Subcutaneous abdominal adipose tissue (tissue), 5 donors: ENCODE measurements at regions not wholly inside any gene's neighbourhood (a gene's known extent, or its start where the extent isn't known, plus 50 kb on each side); places are given as distances from the start of the nearest gene placed in this dataset.

Experiments
- H3K27ac ChIP-seq: one replicate; pipeline ENCODE4 v1.7.0; 2013; ENCODE audit warnings: low read depth, mild to moderate bottlenecking, inconsistent platforms, low read length, moderate library complexity
- H3K27me3 ChIP-seq, 5 donors: one replicate each; pipeline ENCODE4 v1.7.0; 2013; ENCODE audit warnings: low read length in 5 of 5, inconsistent platforms in 1 of 5; ENCODE audit not compliant: control insufficient read depth in 5 of 5, insufficient read depth in 4 of 5
- H3K36me3 ChIP-seq, 5 donors: one replicate each; pipeline ENCODE4 v1.7.0; 2013; ENCODE audit warnings: low read length in 5 of 5; ENCODE audit not compliant: control insufficient read depth in 5 of 5, insufficient read depth in 5 of 5
- H3K4me1 ChIP-seq, 5 donors: one replicate each; pipeline ENCODE4 v1.7.0; 2013; ENCODE audit warnings: low read length in 5 of 5, mild to moderate bottlenecking in 3 of 5, moderate library complexity in 1 of 5; ENCODE audit not compliant: control insufficient read depth in 5 of 5, insufficient read depth in 5 of 5
- H3K4me3 ChIP-seq, 5 donors: one replicate each; pipeline ENCODE4 v1.7.0; 2013; ENCODE audit warnings: low read length in 5 of 5, low read depth in 1 of 5
- H3K9ac ChIP-seq, 5 donors: one replicate each; pipeline ENCODE4 v1.7.0; 2013; ENCODE audit warnings: low read length in 5 of 5, mild to moderate bottlenecking in 4 of 5, moderate library complexity in 3 of 5
- H3K9me3 ChIP-seq, 5 donors: one replicate each; pipeline ENCODE4 v1.7.0; 2013; ENCODE audit warnings: low read length in 5 of 5; ENCODE audit not compliant: control insufficient read depth in 5 of 5
- donor health status: healthy.
- donor health status: healthy.
- donor health status: healthy.
- donor health status: healthy.
- donor health status: healthy.

GRCh38 chr18:1929720-1930119, 641.6 kb downstream of the METTL4 start:
- no peak overlapping the region for H3K4me3 ChIP-seq
- no peaks in the 10 kb centered on the region for H3K9me3 ChIP-seq
- H3K27ac ChIP-seq: no peak overlapping the region
- H3K4me1 ChIP-seq: peaks cover 0 to 9% (median 0%) of the 10 kb centered on the region in 5 donors
- no peaks in the 10 kb centered on the region for H3K27me3 ChIP-seq
- no peak overlapping the region for H3K9ac ChIP-seq
- H3K36me3 ChIP-seq: no peaks in the 10 kb centered on the region

GRCh38 chr18:1930291-1931270, 640.7 kb downstream of the METTL4 start:
- no peaks in the 10 kb centered on the region for H3K9me3 ChIP-seq
- no peaks in the 10 kb centered on the region for H3K36me3 ChIP-seq
- no peak overlapping the region for H3K9ac ChIP-seq
- no peak overlapping the region for H3K27ac ChIP-seq
- no peak overlapping the region for H3K4me3 ChIP-seq
- H3K4me1 ChIP-seq: peaks cover 0 to 9% (median 0%) of the 10 kb centered on the region in 5 donors
- H3K27me3 ChIP-seq: no peaks in the 10 kb centered on the region

- Histone ChIP-seq H3K36me3 (no peaks in the 10 kb centered on the region), H3K4me1 (no peaks in the 10 kb centered on the region), H3K4me3 (no peak overlapping the region), H3K27me3 (no peaks in the 10 kb centered on the region), H3K27ac (no peak overlapping the region), H3K9me3 (no peaks in the 10 kb centered on the region), H3K9ac (no peak overlapping the region)
Measured at GRCh38 chr18:1952486-1952885, 618.8 kb downstream of the METTL4 start.

- H3K4me1 ChIP-seq: no peaks in the 10 kb centered on the region
- no peaks in the 10 kb centered on the region for H3K27me3 ChIP-seq
- no peaks in the 10 kb centered on the region for H3K9me3 ChIP-seq
- no peak overlapping the region for H3K9ac ChIP-seq
- H3K4me3 ChIP-seq: no peak overlapping the region
- H3K27ac ChIP-seq: no peak overlapping the region
- H3K36me3 ChIP-seq: no peaks in the 10 kb centered on the region
Measured at GRCh38 chr18:1954583-1955312, 616.6 kb downstream of the METTL4 start.

- no peak overlapping the region for H3K4me3 ChIP-seq
Measured at GRCh38 chr18:1958798-1959197, 612.5 kb downstream of the METTL4 start.

GRCh38 chr18:1965016-1965415, 606.3 kb downstream of the METTL4 start:
- no peak overlapping the region for H3K27ac ChIP-seq
- no peak overlapping the region for H3K9ac ChIP-seq
- H3K27me3 ChIP-seq: no peaks in the 10 kb centered on the region
- H3K4me1 ChIP-seq: no peaks in the 10 kb centered on the region
- no peaks in the 10 kb centered on the region for H3K9me3 ChIP-seq
- no peak overlapping the region for H3K4me3 ChIP-seq
- no peaks in the 10 kb centered on the region for H3K36me3 ChIP-seq

More at GRCh38 chr18:1958798-1959197, 612.5 kb downstream of the METTL4 start:
- Histone ChIP-seq H3K36me3 (no peaks in the 10 kb centered on the region), H3K9me3 (no peaks in the 10 kb centered on the region), H3K4me1 (no peaks in the 10 kb centered on the region), H3K27me3 (no peaks in the 10 kb centered on the region), H3K9ac (no peak overlapping the region), H3K27ac (no peak overlapping the region)

- no peaks in the 10 kb centered on the region for H3K27me3 ChIP-seq
- H3K36me3 ChIP-seq: no peaks in the 10 kb centered on the region
- no peak overlapping the region for H3K4me3 ChIP-seq
- H3K9ac ChIP-seq: no peak overlapping the region
- no peaks in the 10 kb centered on the region for H3K9me3 ChIP-seq
- no peak overlapping the region for H3K27ac ChIP-seq
- no peaks in the 10 kb centered on the region for H3K4me1 ChIP-seq
Measured at GRCh38 chr18:1965541-1965940, 605.8 kb downstream of the METTL4 start.

GRCh38 chr18:1968801-1969498, 602.4 kb downstream of the METTL4 start:
- H3K27me3 ChIP-seq: no peaks in the 10 kb centered on the region
- H3K36me3 ChIP-seq: no peaks in the 10 kb centered on the region
- H3K9ac ChIP-seq: no peak overlapping the region
- H3K27ac ChIP-seq: no peak overlapping the region
- no peak overlapping the region for H3K4me3 ChIP-seq
- no peaks in the 10 kb centered on the region for H3K9me3 ChIP-seq
- H3K4me1 ChIP-seq: no peaks in the 10 kb centered on the region

- Histone ChIP-seq H3K4me3 (no peak overlapping the region), H3K36me3 (no peaks in the 10 kb centered on the region), H3K9ac (no peak overlapping the region), H3K9me3 (peaks cover 0 to 7% (median 0%) of the 10 kb centered on the region in 5 donors), H3K27me3 (no peaks in the 10 kb centered on the region), H3K27ac (no peak overlapping the region), H3K4me1 (no peaks in the 10 kb centered on the region)
Measured at GRCh38 chr18:1976484-1976883, 594.8 kb downstream of the METTL4 start.
